ENCODE measurements at regions not wholly inside any gene's neighbourhood (a gene's known extent, or its start where the extent isn't known, plus 50 kb on each side); places are given as distances from the start of the nearest gene placed in this dataset.
"Not testable (repeated sequence)": the region's sequence is repeated elsewhere in the genome, so short reads cannot be mapped to it uniquely, and the experiment has no call there.

DNA sequence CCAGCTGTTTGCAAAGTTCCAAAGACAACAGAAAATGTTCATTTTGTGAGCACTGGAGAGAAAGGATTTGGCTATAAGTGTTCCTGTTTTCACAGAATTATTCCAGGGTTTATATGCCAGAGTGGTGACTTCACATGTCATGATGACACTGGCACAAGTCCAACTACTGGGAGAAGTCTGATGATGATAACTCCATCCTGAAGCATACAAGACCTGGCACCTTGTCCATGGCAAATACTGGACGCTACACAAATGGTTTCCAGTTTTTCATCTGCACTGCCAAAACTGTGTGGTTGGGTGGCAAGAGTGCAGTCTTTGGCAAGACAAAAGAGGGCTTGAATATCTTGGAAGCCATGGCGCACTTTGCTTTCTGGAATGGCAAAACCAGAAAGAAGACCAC lies 385.0 kb downstream of the CDH11 start:
- no peak for DNase-seq (ENCODE audit: extremely low read depth in 1 of 2, low read depth in 1 of 2)

DNA sequence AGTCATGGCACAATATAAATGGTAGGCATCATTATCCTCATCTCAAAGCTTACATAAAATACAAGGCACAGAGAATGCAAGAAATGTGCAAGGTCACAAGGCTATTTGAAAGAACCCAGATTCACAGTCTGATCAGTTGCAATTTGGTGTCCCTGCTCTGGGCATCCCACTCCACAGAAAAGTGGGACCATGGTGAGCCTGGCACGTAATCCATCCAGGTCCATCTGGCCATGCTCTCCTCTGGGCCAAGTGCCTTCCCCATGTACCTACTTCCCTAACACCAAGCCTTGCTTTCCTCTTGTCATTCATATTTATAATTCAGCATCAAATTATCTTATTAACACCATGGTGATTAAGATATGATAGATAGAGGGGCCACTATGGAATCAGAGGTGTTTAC lies 390.0 kb downstream of the CDH11 start:
- no peak for DNase-seq (ENCODE audit: extremely low read depth in 1 of 2, low read depth in 1 of 2)

DNA sequence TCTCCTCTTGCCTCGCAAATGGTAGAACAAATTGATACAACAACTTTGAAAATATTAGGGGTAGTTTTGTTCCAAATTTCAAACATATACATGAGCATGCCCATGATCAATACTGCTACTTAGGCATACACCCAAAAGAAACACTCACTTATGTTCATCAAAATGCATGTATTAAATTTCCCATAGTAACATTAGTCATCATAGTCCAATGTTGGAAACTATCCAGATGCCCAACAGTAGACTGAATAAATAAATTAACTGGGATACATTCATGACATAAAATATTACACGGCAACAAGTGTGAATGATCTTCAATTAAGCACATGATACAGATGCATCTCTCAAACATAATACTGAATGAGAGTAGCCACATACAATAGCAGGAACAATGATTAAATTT lies 391.6 kb downstream of the CDH11 start:
- DNase-seq (ENCODE audit: extremely low read depth in 1 of 2, low read depth in 1 of 2): no peak

DNA sequence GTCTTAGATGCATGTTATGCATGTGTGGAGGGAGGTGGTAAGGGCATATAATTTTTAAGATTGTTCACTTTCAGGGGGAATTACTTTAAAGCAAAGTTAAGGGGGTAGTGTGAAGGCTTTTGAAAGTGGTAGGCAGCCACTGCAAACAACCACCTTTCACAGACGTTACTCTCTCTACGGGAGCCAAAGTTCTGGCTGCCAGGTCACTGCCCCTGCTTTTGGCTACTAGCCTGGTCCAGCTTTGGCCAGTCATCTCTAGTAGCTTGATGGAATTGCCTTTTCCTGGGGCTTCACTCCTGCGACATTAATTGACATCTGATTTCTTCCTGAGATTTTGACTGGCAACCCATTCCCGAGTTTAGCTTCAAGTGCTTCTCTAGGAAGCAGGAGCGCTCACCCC lies 397.5 kb downstream of the CDH11 start:
- no peak for DNase-seq (ENCODE audit: extremely low read depth in 1 of 2, low read depth in 1 of 2)

DNA sequence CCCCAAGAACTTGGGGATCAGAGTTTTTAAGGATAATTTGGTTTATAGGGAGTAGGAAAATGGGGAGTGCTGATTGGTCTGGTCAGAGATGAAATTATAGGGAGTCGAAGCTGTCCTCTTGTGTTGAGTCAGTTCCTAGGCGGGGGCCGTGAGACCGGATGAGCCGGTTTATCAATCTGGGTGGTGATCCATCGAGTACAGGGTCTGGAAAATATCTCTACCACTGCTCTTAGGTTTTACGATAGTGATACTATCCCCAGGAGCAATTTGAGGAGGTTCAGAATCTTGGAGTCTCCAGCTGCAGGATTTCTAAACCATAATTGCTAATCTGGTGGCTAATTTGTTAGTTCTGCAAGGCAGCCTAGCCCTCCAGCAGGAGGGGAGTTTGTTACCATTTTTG lies 403.4 kb downstream of the CDH11 start:
- DNase-seq (ENCODE audit: extremely low read depth in 1 of 2, low read depth in 1 of 2): no peak

DNA sequence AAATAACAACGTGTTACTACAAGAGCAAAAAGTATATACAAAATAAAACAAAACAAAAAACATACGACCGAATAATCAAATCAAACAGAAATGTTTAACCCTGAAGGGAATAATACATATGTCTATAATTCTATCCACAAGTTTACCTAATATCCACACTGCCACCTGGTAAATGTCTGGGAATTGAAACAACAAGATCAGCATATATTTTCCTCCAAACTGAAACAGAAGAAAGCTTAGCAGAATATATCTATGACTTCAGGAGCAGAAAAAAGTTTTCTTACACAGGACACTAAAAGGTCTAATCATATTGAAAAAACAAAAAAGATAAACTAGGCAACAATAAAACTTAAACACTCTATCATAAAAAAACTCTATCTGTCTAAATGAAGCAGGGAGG lies 404.0 kb downstream of the CDH11 start:
- DNase-seq (ENCODE audit: extremely low read depth in 1 of 2, low read depth in 1 of 2): no peak

DNA sequence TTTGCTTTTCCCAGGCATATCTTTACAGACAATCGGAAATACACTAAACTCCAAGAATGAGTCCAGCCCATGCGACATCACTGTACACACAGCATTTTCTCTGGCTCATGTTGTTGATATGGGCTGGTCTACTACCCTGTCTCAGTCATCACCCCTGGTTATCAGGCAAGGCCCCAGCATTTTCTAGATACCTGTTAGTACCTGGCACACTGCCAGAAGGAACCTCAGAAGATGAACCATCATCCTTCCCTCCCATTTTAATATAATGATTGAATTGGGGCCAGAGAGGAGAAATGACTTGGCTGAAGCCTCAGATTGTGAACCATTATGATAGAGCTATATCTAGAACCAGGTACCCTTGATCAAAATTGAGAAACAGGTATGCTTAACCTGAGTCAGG lies 406.2 kb downstream of the CDH11 start:
- DNase-seq (ENCODE audit: extremely low read depth in 1 of 2, low read depth in 1 of 2): no peak

DNA sequence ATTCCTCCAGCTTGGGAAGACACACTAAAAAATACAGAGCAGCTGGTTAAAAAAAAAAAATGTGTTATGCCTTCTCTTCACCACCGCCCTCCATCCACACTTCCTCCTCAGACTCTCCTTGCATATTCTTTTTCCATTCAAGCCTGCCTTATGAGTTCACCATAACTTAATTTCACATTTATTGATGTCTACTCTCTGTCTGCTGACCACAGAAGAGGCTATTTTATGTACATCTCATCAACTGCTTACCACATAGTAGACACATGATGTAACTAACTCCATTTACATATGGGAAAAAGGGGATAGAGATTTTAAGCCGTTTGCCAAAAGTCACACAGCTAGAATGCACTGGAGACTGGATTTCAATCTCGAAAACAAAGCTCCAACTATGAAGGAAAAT lies 409.8 kb downstream of the CDH11 start:
- no peak for DNase-seq (ENCODE audit: extremely low read depth in 1 of 2, low read depth in 1 of 2)

DNA sequence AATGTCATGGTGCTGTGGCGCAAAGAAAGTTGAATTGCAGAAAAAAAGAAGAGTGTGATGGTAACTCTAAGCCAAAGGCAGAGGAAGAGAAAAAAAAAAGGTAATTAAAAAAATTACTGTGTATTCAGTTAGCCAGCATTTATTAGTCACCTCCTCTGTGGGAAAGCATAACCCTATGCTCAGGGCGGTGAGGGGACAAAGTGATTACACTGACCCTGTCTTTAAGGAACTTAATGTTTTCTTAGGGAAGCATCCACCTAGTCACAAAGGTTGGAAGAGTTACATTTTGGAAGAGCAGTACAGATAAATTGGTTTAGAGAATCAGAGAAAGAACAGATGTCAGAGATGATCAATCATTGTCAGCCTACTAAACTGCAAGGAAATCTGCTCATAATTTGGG lies 410.3 kb downstream of the CDH11 start:
- DNase-seq (ENCODE audit: extremely low read depth in 1 of 2, low read depth in 1 of 2): no peak

DNA sequence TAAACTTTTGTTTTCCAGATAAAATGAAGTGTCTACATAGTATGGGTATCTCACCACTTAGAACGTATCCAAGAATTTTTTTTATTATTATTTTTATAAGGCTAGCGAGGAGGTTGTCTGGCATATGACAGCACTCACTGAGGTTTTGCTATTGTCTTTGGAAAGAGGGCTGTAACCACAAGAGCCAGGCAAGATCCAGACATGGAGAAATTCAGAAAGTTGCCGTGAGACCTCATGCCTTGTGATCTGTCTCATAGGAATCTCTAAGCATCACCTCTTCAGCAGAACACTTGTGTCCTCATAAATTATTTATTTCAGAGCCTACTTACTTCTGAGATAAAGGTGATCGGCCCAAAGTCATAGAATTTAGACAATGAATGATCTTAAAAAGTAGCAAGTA lies 410.8 kb downstream of the CDH11 start:
- DNase-seq (ENCODE audit: extremely low read depth in 1 of 2, low read depth in 1 of 2): no peak

DNA sequence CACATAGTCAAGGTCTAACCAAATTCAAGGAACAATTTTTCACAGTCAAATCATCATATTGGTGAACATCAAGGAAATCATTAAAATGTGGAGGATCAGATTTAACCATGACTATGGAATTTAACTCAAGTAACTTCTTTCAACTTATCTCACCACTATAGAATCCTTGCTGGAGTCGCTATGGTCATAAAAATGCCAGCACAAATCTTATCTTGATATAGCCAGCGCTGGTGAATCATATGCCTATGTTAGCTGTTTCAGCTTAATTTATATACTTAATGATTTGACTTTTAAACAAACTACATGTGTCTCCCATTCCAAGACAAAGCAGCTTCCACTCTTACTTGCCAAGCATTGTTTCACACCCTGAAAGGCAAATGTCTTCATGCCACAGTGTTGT lies 416.4 kb downstream of the CDH11 start:
- DNase-seq (ENCODE audit: extremely low read depth in 1 of 2, low read depth in 1 of 2): no peak

DNA sequence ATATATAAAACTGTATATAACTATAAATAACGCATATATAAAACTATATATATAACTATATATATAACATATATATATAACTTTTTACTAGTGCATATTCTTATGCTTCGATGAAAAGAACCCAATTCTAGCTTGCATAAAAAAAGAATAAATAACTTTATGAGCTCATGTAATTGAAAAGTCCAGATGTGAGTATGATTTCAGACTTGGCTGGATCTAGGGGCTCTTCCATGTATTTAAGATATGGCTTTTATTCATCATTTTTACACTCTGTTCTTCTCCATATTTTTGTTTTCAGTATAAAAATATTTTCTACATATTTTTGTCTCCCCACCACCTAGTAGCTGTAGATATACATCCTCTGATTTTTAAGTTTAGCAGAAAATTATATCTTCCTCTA lies 417.5 kb downstream of the CDH11 start:
- no peak for DNase-seq (ENCODE audit: extremely low read depth in 1 of 2, low read depth in 1 of 2)

DNA sequence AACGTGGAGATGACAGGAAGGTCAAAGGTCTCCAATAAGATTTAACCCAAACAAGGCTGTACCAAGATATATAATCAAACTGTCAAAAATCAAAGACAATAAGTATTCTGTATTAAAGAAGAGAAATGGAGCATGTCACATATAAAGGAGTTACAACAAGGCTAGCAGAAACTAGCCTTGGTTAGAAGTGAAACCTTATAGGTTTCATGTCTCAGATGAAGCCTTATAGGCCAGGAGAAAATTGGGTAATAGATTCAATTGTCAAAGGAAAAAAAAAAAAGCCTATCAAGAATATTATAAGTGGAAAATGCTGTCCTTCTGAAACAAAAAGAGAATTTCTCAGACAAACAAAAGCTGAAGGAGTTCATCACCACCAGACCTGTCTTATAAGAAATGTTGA lies 419.4 kb downstream of the CDH11 start:
- DNase-seq (ENCODE audit: extremely low read depth in 1 of 2, low read depth in 1 of 2): no peak

DNA sequence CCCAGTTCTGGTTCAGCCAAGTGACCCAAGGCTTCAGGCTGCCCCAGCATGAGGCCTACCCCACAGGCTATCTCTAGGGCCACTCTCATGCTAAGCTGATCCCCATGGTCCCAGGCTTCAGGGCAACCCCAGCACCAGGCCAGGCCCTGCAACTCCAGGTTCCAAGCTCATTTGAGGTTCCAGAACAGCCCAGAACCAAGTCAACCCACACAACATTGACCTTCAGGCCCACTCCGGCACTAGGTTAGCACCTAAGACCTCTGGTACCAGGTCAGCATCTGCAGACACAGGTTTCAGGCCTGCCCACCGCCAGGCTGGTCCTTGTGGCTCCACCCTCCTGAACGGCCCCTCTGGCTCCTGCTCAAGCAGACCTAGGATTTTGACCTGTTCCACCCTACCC lies 421.2 kb downstream of the CDH11 start:
- DNase-seq (ENCODE audit: extremely low read depth in 1 of 2, low read depth in 1 of 2): no peak

DNA sequence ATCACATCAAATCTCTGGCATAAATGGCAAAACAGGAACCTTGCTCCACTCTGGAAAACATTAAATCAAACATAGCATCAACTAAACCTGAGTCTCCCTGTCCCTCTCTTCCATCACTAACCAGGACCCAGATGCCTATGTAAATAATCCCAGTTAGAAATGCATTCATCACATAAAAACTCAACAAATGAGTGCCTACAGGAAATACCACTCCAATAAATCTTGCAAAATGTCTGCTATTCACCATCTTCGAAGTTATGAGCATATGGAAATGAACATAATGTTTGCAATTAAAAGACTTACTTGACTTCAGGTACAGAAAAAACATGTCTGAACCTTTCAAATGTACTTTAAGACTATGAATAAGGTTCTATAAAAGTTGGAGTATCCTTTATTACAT lies 425.0 kb downstream of the CDH11 start:
- no peak for DNase-seq (ENCODE audit: extremely low read depth in 1 of 2, low read depth in 1 of 2)

DNA sequence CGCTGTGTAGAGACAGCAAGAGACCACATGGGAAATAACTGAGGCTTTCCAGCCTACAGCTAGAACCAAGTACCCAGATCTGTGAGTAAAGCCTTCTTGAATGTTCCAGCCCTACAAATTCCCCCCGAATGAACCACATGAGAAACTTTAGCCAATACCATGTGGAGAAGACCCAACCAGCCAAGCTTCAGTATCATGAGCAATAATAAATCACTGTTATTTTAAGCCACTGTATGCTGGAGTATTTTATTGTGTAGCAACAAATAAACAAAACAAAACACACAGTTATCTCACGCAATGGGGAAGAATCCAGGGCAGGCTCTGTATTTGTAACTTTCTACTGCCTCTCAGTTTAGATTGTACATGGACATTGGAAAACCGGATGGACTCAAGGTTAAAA lies 426.2 kb downstream of the CDH11 start:
- no peak for DNase-seq (ENCODE audit: extremely low read depth in 1 of 2, low read depth in 1 of 2)

DNA sequence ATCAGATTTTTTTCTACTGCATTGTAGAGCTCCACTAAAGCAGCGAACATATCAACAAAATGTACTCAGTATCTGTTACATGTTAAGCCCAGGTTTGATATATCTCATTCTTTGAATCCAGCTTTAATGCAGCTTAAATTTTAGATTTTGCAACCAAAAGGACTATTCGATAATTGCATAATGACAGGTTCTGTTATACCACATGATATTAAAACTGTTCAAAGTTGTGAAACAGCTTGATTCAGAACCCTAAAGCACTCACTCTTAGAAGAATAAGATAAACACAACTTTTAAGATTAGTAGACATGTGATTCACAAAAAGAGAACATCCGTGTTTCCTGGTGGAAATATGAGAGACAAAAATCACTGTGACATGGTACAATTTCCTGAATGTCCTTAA lies 427.9 kb downstream of the CDH11 start:
- no peak for DNase-seq (ENCODE audit: extremely low read depth in 1 of 2, low read depth in 1 of 2)

DNA sequence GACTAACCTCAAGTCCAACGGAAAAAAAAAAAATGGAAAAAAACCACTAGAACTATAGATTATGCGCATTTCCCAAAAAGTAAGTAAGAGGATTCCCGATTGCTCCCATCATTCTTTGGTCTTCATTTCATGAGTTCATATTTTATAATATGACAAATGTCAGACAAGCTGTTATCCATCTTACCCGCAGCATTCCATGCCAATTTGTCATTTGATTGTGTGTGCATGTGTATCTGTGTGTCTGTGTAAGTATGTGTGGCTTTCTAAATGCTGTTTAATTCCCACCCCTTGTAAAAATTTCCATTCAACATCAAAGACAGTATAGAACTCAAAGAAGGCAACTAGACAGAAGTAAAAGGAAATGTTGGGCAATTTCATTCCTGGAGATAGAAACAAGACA lies 434.1 kb downstream of the CDH11 start:
- no peak for DNase-seq (ENCODE audit: extremely low read depth in 1 of 2, low read depth in 1 of 2)

DNA sequence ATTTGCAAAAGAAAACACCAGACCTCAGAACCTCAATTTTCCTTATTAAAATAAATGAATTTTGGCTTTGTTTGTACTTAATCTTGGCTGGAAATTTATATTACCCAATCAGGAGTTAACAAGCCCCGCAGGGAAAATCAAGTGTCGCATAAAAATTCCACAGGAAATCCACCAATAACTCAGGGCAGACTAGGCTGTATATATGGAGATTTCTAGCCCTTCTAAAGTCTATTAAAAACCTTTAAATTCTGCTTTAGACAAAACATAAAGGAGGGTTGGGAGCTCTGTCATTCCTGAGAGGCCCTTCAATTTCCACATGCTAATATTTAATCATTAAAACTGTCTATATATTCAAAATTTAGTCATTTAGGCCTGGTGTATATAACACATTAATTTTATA lies 434.7 kb downstream of the CDH11 start:
- DNase-seq (ENCODE audit: extremely low read depth in 1 of 2, low read depth in 1 of 2): no peak

DNA sequence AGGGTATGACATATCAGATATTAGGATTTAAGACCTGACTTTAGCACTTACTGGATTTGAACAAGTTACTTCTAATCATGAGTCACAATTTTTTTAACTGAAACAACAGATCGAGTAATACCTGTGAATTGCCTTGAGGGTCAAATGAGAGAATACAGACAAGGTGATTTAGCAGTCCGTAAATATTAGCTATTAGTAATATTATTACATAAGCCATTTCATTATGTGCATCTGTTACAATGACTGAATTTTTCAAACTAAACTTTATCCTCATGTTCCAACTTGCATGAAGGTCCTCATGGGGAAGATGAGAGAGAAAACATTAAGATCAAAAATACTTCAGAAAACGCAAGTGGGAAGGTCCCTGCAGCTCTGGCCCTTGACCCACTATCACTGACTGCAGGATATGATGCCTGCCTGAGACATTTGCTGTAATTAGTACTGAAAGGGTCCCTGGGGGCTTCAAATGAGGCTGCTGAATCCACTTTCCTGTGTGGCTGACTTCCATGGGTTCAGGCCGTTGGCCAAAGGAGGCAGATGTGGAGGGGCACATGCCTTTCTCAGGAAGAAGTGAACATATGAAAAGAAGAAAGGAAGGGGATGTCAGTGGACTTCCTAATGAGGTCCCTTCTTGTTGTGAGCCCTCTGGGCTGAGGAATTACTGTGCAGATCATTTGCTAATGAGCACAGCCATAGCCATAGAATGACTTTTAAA lies 441.7 kb downstream of the CDH11 start:
- no peak for DNase-seq (ENCODE audit: extremely low read depth in 1 of 2, low read depth in 1 of 2)

DNA sequence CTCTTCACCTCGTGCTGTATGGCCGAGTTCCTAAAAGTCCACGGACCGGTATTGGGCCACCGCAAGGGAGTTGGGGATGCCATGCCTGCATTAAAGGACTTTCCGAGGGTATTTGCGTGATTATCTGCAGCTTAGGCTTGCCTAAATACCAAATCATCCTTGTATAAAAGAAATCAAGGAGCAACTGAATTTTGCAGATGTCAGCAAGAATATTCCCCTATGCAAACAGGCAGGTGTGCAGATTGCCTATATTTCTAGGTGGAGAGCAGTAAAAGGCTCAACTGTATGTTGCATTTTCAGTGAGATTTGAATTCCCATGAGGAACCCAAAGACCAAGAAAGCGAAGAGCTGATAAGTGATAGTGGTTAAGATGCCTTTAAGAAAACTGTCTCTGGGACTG lies 452.3 kb downstream of the CDH11 start:
- DNase-seq (ENCODE audit: extremely low read depth in 1 of 2, low read depth in 1 of 2): no peak

DNA sequence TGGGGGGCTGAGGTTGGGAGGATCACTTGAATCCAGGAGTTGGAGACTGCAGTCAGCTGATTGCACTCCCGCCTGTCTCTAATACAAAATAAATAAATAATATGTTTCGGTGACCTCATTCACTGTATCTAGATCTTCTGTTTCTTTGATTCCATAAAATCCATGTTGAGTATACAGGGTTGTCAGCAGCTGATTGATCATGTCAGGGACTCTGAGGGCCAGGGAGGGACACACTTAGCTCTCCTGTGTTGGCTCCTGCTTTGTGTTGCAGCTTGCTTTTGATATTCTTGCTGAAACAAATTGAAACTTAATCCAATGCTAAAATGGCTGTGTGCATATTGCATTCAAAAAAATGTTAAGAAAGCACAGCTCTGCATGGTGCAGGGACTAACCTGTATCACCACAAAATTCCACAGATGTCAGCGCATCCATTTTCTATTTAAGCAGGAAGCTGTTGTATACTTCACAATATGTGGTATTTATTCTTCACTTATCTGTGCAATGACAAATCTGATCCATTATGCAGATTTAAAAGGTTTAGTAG lies 454.5 kb downstream of the CDH11 start:
- no peak for DNase-seq (ENCODE audit: extremely low read depth in 1 of 2, low read depth in 1 of 2)

DNA sequence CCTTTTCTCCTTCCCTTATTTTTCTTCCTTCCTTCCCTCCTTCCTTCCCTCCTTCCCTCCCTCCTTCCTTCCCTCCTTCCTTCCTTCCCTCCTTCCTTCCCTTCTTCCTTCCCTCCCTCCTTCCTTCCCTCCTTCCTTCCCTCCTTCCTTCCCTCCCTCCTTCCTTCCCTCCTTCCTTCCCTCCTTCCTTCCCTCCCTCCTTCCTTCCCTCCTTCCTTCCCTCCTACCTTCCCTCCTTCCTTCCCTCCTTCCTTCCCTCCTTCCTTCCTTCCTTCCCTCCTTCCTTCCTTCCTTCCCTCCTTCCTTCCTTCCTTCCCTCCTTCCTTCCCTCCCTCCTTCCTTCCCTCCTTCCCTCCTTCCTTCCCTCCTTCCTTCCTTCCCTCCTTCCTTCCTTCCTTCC lies 459.6 kb downstream of the CDH11 start:
- DNase-seq (ENCODE audit: extremely low read depth in 1 of 2, low read depth in 1 of 2): not testable (repeated sequence)

Data from stimulated activated CD8-positive, alpha-beta memory T cell treated with anti-CD3 and anti-CD28 coated beads, Interleukin-7, amount 100 ng/mL, for 48 hours (primary cell).